IMR-90 (cell line): ENCODE measurements at regions not wholly inside any gene's neighbourhood (a gene's known extent, or its start where the extent isn't known, plus 50 kb on each side); places are given as distances from the start of the nearest gene placed in this dataset.

Source experiments
- ATAC-seq: fragments of 200-7000 bp; cut with Tn5 transposase; 2 replicates; pipeline ENCODE4 v1.9.1; 2020; ENCODE audit warnings: low read depth, mild to moderate bottlenecking, moderate library complexity
- BruUV-seq: library from RNA; stranded (reverse); fragments of 400-500 nt; replicated peaks from 2 replicates; lab custom pipeline; 2021; lab: Mats Ljungman, UMichigan
- CTCF ChIA-PET: fragments of 300-600 bp; formaldehyde crosslinking; extraction: SDS; loops from one replicate; lab custom pipeline; 2021; ENCODE audit warnings: antibody characterized with exemption; lab: Yijun Ruan, JAX
- POLR2A ChIA-PET: fragments of 300-600 bp; sonication (Branson Sonifier 250); formaldehyde crosslinking; loops from one replicate; lab custom pipeline; 2022; ENCODE audit warnings: antibody characterized with exemption; ENCODE audit not compliant: unreplicated experiment; lab: Charles Lee
- DNase-seq: peaks from one replicate; pipeline ENCODE4 v3.0.0; 2013
- H2AFZ ChIP-seq: replicated peaks from 2 replicates; pipeline ENCODE3; 2013; ENCODE audit warnings: low read length, mild to moderate bottlenecking; ENCODE audit not compliant: poor library complexity
- H2AK5ac ChIP-seq: 2 replicates; pipeline ENCODE4 v1.6.1; 2013; ENCODE audit warnings: low read depth, low read length, inconsistent platforms
- H2AK9ac ChIP-seq: replicated peaks from 2 replicates; pipeline ENCODE3; 2013; ENCODE audit warnings: mild to moderate bottlenecking, low read depth, low read length, moderate library complexity; ENCODE audit not compliant: poor library complexity
- H2BK120ac ChIP-seq: 2 replicates; pipeline ENCODE4 v1.6.1; 2013; ENCODE audit warnings: low read depth, low read length, inconsistent platforms
- H2BK15ac ChIP-seq: 3 replicates; pipeline ENCODE4 v1.6.1; 2013; ENCODE audit warnings: low read depth, low read length, inconsistent platforms
- H2BK20ac ChIP-seq: 2 replicates; pipeline ENCODE4 v1.6.1; 2013; ENCODE audit warnings: low read depth, mild to moderate bottlenecking, inconsistent platforms, low read length, moderate library complexity
- H2BK5ac ChIP-seq: 2 replicates; pipeline ENCODE4 v1.6.1; 2013; ENCODE audit warnings: mild to moderate bottlenecking, low read depth, low read length, inconsistent platforms; ENCODE audit not compliant: poor library complexity, severe bottlenecking
- H3K14ac ChIP-seq: replicated peaks from 2 replicates; pipeline ENCODE4 v1.6.1; 2013; ENCODE audit warnings: low read depth, low read length, inconsistent platforms
- H3K18ac ChIP-seq: 2 replicates; pipeline ENCODE4 v1.6.1; 2013; ENCODE audit warnings: low read depth, low read length, control low read depth
- H3K23ac ChIP-seq: 2 replicates; pipeline ENCODE4 v1.6.1; 2013; ENCODE audit warnings: low read depth, low read length, inconsistent platforms
- H3K27ac ChIP-seq: 2 replicates; pipeline ENCODE4 v1.5.1; 2013; ENCODE audit warnings: mild to moderate bottlenecking, control low read depth, low read length; ENCODE audit not compliant: insufficient read depth
- H3K27me3 ChIP-seq: 2 replicates; pipeline ENCODE4 v1.6.1; 2013; ENCODE audit warnings: low read length; ENCODE audit not compliant: control insufficient read depth, insufficient read depth
- H3K36me3 ChIP-seq: 2 replicates; pipeline ENCODE4 v1.6.1; 2013; ENCODE audit warnings: low read length, mixed read lengths; ENCODE audit not compliant: control insufficient read depth, insufficient read depth
- H3K4ac ChIP-seq: 2 replicates; pipeline ENCODE4 v1.6.1; 2013; ENCODE audit warnings: low read depth, low read length, inconsistent platforms
- H3K4me1 ChIP-seq: 2 replicates; pipeline ENCODE4 v1.6.1; 2013; ENCODE audit warnings: low read length, mixed read lengths; ENCODE audit not compliant: control insufficient read depth, insufficient read depth
- H3K4me2 ChIP-seq: 2 replicates; pipeline ENCODE4 v1.6.1; 2013; ENCODE audit warnings: low read depth, mild to moderate bottlenecking, control low read depth, low read length, moderate library complexity
- H3K4me3 ChIP-seq: 2 replicates; pipeline ENCODE4 v1.5.1; 2013; ENCODE audit warnings: low read depth, mild to moderate bottlenecking, control low read depth, low read length, moderate library complexity; ENCODE audit not compliant: insufficient read depth
- H3K56ac ChIP-seq: 2 replicates; pipeline ENCODE4 v1.6.1; 2013; ENCODE audit warnings: low read length, inconsistent platforms; ENCODE audit not compliant: insufficient read depth; ENCODE audit errors: extremely low read depth
- H3K79me1 ChIP-seq, 2 experiments: 2 replicates each; pipeline ENCODE4 v1.6.1; 2013; ENCODE audit warnings: low read length in 2 of 2, inconsistent platforms in 1 of 2, low read depth in 1 of 2
- H3K9ac ChIP-seq: 2 replicates; pipeline ENCODE4 v1.6.1; 2013; ENCODE audit warnings: low read depth, low read length, control low read depth
- H3K9me1 ChIP-seq: 2 replicates; pipeline ENCODE4 v1.6.1; 2013; ENCODE audit warnings: low read length, inconsistent platforms; ENCODE audit not compliant: insufficient read depth
- H3K9me3 ChIP-seq: 2 replicates; pipeline ENCODE4 v1.6.1; 2013; ENCODE audit warnings: low read length; ENCODE audit not compliant: control insufficient read depth, insufficient read depth
- H4K20me1 ChIP-seq: 2 replicates; pipeline ENCODE4 v1.6.1; 2013; ENCODE audit warnings: low read length, inconsistent platforms; ENCODE audit not compliant: insufficient read depth
- H4K5ac ChIP-seq: 2 replicates; pipeline ENCODE4 v1.6.1; 2013; ENCODE audit warnings: mild to moderate bottlenecking, low read depth, low read length, control low read depth
- H4K8ac ChIP-seq, 2 experiments: 2 replicates each; pipeline ENCODE4 v1.6.1; 2013; ENCODE audit warnings: low read depth in 2 of 2, low read length in 2 of 2, control low read depth in 1 of 2, inconsistent platforms in 1 of 2
- H4K91ac ChIP-seq: 2 replicates; pipeline ENCODE4 v1.6.1; 2013; ENCODE audit warnings: low read depth, low read length, inconsistent platforms; ENCODE audit not compliant: insufficient read depth
- BHLHE40 ChIP-seq: fragments of 150-350 bp; IDR thresholded peaks from 2 replicates; pipeline ENCODE4 v1.6.1; 2016; ENCODE audit warnings: mild to moderate bottlenecking, low read depth, low read length
- CEBPB ChIP-seq: IDR thresholded peaks from 2 replicates; pipeline ENCODE4 v1.6.1; 2012; ENCODE audit warnings: low read depth, low read length, improper control_type of control experiment
- CHD1 ChIP-seq: IDR thresholded peaks from 2 replicates; pipeline ENCODE4 v1.6.1; 2012; ENCODE audit warnings: low read depth, low read length, improper control_type of control experiment
- FOS ChIP-seq: fragments of 150-350 bp; IDR thresholded peaks from 2 replicates; pipeline ENCODE4 v1.6.1; 2016; ENCODE audit warnings: low read depth, low read length
- MAFK ChIP-seq: IDR thresholded peaks from 2 replicates; pipeline ENCODE4 v1.6.1; 2012; ENCODE audit warnings: low read depth, low read length, improper control_type of control experiment
- MAZ ChIP-seq: IDR thresholded peaks from 2 replicates; pipeline ENCODE4 v1.6.1; 2012; ENCODE audit warnings: low read depth, mild to moderate bottlenecking, low read length, improper control_type of control experiment, moderate library complexity, borderline replicate concordance
- MXI1 ChIP-seq: IDR thresholded peaks from 2 replicates; pipeline ENCODE4 v1.6.1; 2012; ENCODE audit warnings: low read depth, mild to moderate bottlenecking, low read length, moderate library complexity, borderline replicate concordance
- NFE2L2 ChIP-seq: fragments of 150-350 bp; IDR thresholded peaks from 2 replicates; pipeline ENCODE4 v1.6.1; 2016; ENCODE audit warnings: low read depth, mild to moderate bottlenecking, low read length
- POLR2A ChIP-seq: IDR thresholded peaks from 2 replicates; pipeline ENCODE4 v1.6.1; 2012; ENCODE audit warnings: mild to moderate bottlenecking, low read depth, low read length
- RAD21 ChIP-seq: IDR thresholded peaks from 2 replicates; pipeline ENCODE4 v1.6.1; 2012; ENCODE audit warnings: low read length, improper control_type of control experiment
- RCOR1 ChIP-seq: IDR thresholded peaks from 2 replicates; pipeline ENCODE4 v1.6.1; 2012; ENCODE audit warnings: mild to moderate bottlenecking, low read length, improper control_type of control experiment; ENCODE audit not compliant: insufficient replicate concordance
- RFX5 ChIP-seq: IDR thresholded peaks from 2 replicates; pipeline ENCODE4 v1.8.0; 2012; ENCODE audit warnings: low read depth, mild to moderate bottlenecking, low read length, moderate library complexity
- SMC3 ChIP-seq: fragments of 150-350 bp; IDR thresholded peaks from 2 replicates; pipeline ENCODE4 v1.6.1; 2016; ENCODE audit warnings: low read depth, mild to moderate bottlenecking, antibody characterized with exemption, low read length, moderate library complexity
- WGBS, 2 experiments: methylation state at CpG; one replicate each; pipeline versions ENCODE4 v1.1.5 to v1.1.7; 2013; ENCODE audit warnings: missing lambda C conversion rate in 2 of 2; ENCODE audit not compliant: insufficient read length in 1 of 2; ENCODE audit errors: extremely low coverage in 2 of 2; 5-methylcytosine and 5-hydroxymethylcytosine counted together
- dilution Hi-C: fragments of 300-500 bp; cut with HindIII; formaldehyde crosslinking; loops from one replicate; pipeline ENCODE4 v1.14.3; 2018; ENCODE audit warnings: low sequenced_read_pairs; ENCODE audit not compliant: unreplicated experiment
- in situ Hi-C: fragments of 300-500 bp; cut with MboI; formaldehyde crosslinking; loops from 3 replicates; pipeline ENCODE4 v1.14.3; 2019; ENCODE audit warnings: low sequenced_read_pairs, inconsistent platforms, mixed read lengths
- intact Hi-C: fragments of 100-400 bp; cut with micrococcal nuclease; formaldehyde crosslinking; loops from 2 replicates; pipeline ENCODE4 v1.10.0; 2022
- TF ChIP-seq, protein P1 (sequence below): fragments of 150-350 bp; IDR thresholded peaks from 2 replicates; pipeline ENCODE4 v1.6.1; 2016; ENCODE audit warnings: low read depth, mild to moderate bottlenecking, low read length, moderate library complexity, borderline replicate concordance
- TF ChIP-seq, protein P2 (sequence below): conservative IDR thresholded peaks from 2 replicates; pipeline ENCODE4 v1.5.1; 2012; ENCODE audit warnings: mild to moderate bottlenecking, low read depth, low read length, improper control_type of control experiment
- TF ChIP-seq, protein P3 (sequence below): fragments of 150-350 bp; IDR thresholded peaks from 2 replicates; pipeline ENCODE4 v1.6.1; 2017; ENCODE audit warnings: mild to moderate bottlenecking, antibody characterized with exemption, low read length, low read depth

- no peak for DNase-seq
- Histone ChIP-seq H2AFZ (no peak overlapping the region), H3K9me1 (peaks cover 27% of the 10 kb centered on the region), H3K36me3 (no peaks in the 10 kb centered on the region), H3K9me3 (no peaks in the 10 kb centered on the region), H2BK15ac (peak overlapping the region; percentile 99), H4K8ac (peak overlapping the region; percentile 86 to 98), H2BK120ac (peak overlapping the region; percentile 100), H2AK9ac (peak overlapping the region; percentile 45), H4K5ac (peak overlapping the region; percentile 100), H3K4me1 (peaks cover 32% of the 10 kb centered on the region), H2AK5ac (peak overlapping the region; percentile 100), H3K18ac (peak overlapping the region; percentile 99), H3K56ac (peak overlapping the region; percentile 98), H3K27me3 (no peaks in the 10 kb centered on the region), H3K4me2 (no peak overlapping the region), H2BK5ac (peak overlapping the region; percentile 99), H3K4me3 (no peak overlapping the region), H3K9ac (no peak overlapping the region), H3K23ac (peak overlapping the region; percentile 40), H3K4ac (peak overlapping the region; percentile 100), H4K91ac (peak overlapping the region; percentile 100), H2BK20ac (peak overlapping the region; percentile 100), H3K14ac (peak overlapping the region; percentile 99), H3K27ac (peak overlapping the region; percentile 97), H4K20me1 (no peaks in the 10 kb centered on the region), H3K79me1 (peaks cover 0 to 8% of the 10 kb centered on the region in 2 experiments; a peak in 2 of 4 replicates)
- no TSS peak for BruUV-seq
- TF ChIP-seq POLR2A, result no peak
- TF ChIP-seq, protein P1, sequence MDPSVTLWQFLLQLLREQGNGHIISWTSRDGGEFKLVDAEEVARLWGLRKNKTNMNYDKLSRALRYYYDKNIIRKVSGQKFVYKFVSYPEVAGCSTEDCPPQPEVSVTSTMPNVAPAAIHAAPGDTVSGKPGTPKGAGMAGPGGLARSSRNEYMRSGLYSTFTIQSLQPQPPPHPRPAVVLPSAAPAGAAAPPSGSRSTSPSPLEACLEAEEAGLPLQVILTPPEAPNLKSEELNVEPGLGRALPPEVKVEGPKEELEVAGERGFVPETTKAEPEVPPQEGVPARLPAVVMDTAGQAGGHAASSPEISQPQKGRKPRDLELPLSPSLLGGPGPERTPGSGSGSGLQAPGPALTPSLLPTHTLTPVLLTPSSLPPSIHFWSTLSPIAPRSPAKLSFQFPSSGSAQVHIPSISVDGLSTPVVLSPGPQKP, result no peak
- TF ChIP-seq NFE2L2, result no peak
- TF ChIP-seq MAZ, result no peak
- TF ChIP-seq CEBPB, result no peak
- TF ChIP-seq MAFK, result no peak
- TF ChIP-seq, protein P2, sequence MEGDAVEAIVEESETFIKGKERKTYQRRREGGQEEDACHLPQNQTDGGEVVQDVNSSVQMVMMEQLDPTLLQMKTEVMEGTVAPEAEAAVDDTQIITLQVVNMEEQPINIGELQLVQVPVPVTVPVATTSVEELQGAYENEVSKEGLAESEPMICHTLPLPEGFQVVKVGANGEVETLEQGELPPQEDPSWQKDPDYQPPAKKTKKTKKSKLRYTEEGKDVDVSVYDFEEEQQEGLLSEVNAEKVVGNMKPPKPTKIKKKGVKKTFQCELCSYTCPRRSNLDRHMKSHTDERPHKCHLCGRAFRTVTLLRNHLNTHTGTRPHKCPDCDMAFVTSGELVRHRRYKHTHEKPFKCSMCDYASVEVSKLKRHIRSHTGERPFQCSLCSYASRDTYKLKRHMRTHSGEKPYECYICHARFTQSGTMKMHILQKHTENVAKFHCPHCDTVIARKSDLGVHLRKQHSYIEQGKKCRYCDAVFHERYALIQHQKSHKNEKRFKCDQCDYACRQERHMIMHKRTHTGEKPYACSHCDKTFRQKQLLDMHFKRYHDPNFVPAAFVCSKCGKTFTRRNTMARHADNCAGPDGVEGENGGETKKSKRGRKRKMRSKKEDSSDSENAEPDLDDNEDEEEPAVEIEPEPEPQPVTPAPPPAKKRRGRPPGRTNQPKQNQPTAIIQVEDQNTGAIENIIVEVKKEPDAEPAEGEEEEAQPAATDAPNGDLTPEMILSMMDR, result no peak
- no peak for TF ChIP-seq BHLHE40
- no peak for TF ChIP-seq RCOR1
- no peak for TF ChIP-seq RFX5
- TF ChIP-seq CHD1, result no peak
- TF ChIP-seq FOS, result no peak
- no peak for TF ChIP-seq MXI1
- TF ChIP-seq SMC3, result no peak
- TF ChIP-seq RAD21, result no peak
- TF ChIP-seq, protein P3, sequence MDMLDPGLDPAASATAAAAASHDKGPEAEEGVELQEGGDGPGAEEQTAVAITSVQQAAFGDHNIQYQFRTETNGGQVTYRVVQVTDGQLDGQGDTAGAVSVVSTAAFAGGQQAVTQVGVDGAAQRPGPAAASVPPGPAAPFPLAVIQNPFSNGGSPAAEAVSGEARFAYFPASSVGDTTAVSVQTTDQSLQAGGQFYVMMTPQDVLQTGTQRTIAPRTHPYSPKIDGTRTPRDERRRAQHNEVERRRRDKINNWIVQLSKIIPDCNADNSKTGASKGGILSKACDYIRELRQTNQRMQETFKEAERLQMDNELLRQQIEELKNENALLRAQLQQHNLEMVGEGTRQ, result no peak
- ATAC-seq, result no peak
- no CpG with 5 or more reads among the region's 2 CpGs for WGBS, 2 experiments
- intact Hi-C loops (loop anchor here (2.0 to 10.0 kb wide), 4 partner anchors 24 to 1024 kb away; partner anchors contain the start of gene CLDN11), dilution Hi-C loops (no loop called here), in situ Hi-C loops (no loop called here)
- ChIA-PET POLR2A (interaction anchor here (0.6 kb wide), 1 partner anchor 17 kb away, joined by 6 read pairs; no protein-coding TSS in a partner anchor), CTCF (interaction anchor here (0.7 to 1.3 kb wide), 2 partner anchors 59 to 61 kb away, joined by 3 to 7 read pairs; no protein-coding TSS in a partner anchor)
These were observed 119.5 kb downstream of the RPL22L1 start for GRCh38 chr3:170750478-170750830.
